OCI-LY1 (cell line): ENCODE measurements at regions not wholly inside any gene's neighbourhood (a gene's known extent, or its start where the extent isn't known, plus 50 kb on each side); places are given as distances from the start of the nearest gene placed in this dataset.

Experiments
- CTCF ChIP-seq: fragments of 200-600 bp; sonication (generic), shearing (Covaris generic); IDR thresholded peaks from 2 replicates; pipeline ENCODE4 v1.5.1; 2017; ENCODE audit warnings: mild to moderate bottlenecking, antibody characterized with exemption, low read length, moderate library complexity, mixed read lengths
- EZH2 ChIP-seq: fragments of 200-600 bp; sonication (generic), shearing (Covaris generic); IDR thresholded peaks from 2 replicates; pipeline ENCODE4 v1.8.0; 2017; ENCODE audit warnings: borderline replicate concordance, mixed run types, mild to moderate bottlenecking, antibody characterized with exemption, low read length, moderate library complexity, mixed read lengths

- TF ChIP-seq CTCF, result no peak
- TF ChIP-seq EZH2, result no peak
Observed at GRCh38 chr2:66803726-66804125, 368.8 kb downstream of the MEIS1 start.
